HCT116 (cell line): ENCODE measurements at regions not wholly inside any gene's neighbourhood (a gene's known extent, or its start where the extent isn't known, plus 50 kb on each side); places are given as distances from the start of the nearest gene placed in this dataset.

Experiments
- ATAC-seq: fragments of 200-7000 bp; cut with Tn5 transposase; 2 replicates; pipeline ENCODE4 v1.9.1; 2020; ENCODE audit warnings: mild to moderate bottlenecking, moderate library complexity
- BruUV-seq: library from RNA; stranded (reverse); fragments of 400-500 nt; replicated peaks from 2 replicates; lab custom pipeline; 2021; lab: Mats Ljungman, UMichigan
- CTCF ChIA-PET: fragments of 300-600 bp; sonication (Branson Sonifier 250); formaldehyde crosslinking; loops from one replicate; lab custom pipeline; 2021; ENCODE audit warnings: antibody characterized with exemption; lab: Charles Lee
- POLR2A ChIA-PET: fragments of 300-600, 350-600 bp; sonication (Branson Sonifier 250); formaldehyde crosslinking; loops from one replicate; lab custom pipeline; 2021; ENCODE audit warnings: antibody characterized with exemption; lab: Charles Lee
- RAD21 ChIA-PET, 2 experiments: fragments of 300-600 bp; sonication (Branson Sonifier 250); formaldehyde crosslinking; loops; one replicate each; lab custom pipeline; 2023; ENCODE audit warnings: low total read pairs in 2 of 2; ENCODE audit not compliant: uncharacterized antibody in 2 of 2, unreplicated experiment in 2 of 2, low non-redundant PET in 1 of 2; lab: Charles Lee
- DNase-seq: peaks from one replicate; pipeline ENCODE4 v3.0.0-alpha.2; 2010; ENCODE audit warnings: low read depth, low spot score
- H2AFZ ChIP-seq: fragments of 200-600 bp; shearing (Covaris generic), sonication (generic); 2 replicates; pipeline ENCODE4 v1.6.1; 2017; ENCODE audit warnings: low read depth, mixed run types, mixed read lengths, antibody characterized with exemption, low read length; ENCODE audit not compliant: poor library complexity, severe bottlenecking
- H3K27ac ChIP-seq: 2 replicates; pipeline ENCODE4 v1.5.1; 2012; ENCODE audit warnings: low read depth, low read length
- H3K27me3 ChIP-seq: fragments of 200-600 bp; sonication (generic); 2 replicates; pipeline ENCODE4 v1.6.1; 2016; ENCODE audit warnings: mixed run types, low read length, mixed read lengths; ENCODE audit not compliant: insufficient read depth
- H3K36me3 ChIP-seq, 2 experiments: fragments of 200-500 bp in 1 of 2; fragments of 200-600 bp in 1 of 2; sonication (Bioruptor generic) in 1 of 2; sonication (generic) in 1 of 2; 2 replicates each; pipeline versions ENCODE4 v1.5.1 to v1.6.1; 2014 to 2016; ENCODE audit warnings: low read length in 2 of 2, inconsistent platforms in 1 of 2, mixed read lengths in 1 of 2, mixed run types in 1 of 2; ENCODE audit not compliant: insufficient read depth in 2 of 2, control insufficient read depth in 1 of 2
- H3K4me1 ChIP-seq, 2 experiments: fragments of 200-600 bp in 1 of 2; sonication (generic) in 1 of 2; 2 replicates each; pipeline versions ENCODE4 v1.5.1 to v1.6.1; 2012 to 2017; ENCODE audit warnings: low read length in 2 of 2, inconsistent platforms in 1 of 2, mild to moderate bottlenecking in 1 of 2, mixed read lengths in 1 of 2, mixed run types in 1 of 2, moderate library complexity in 1 of 2; ENCODE audit not compliant: insufficient read depth in 2 of 2, control insufficient read depth in 1 of 2
- H3K4me2 ChIP-seq: fragments of 200-600 bp; sonication (generic); 2 replicates; pipeline ENCODE4 v1.6.1; 2017; ENCODE audit warnings: mixed run types, low read length, mixed read lengths
- H3K4me3 ChIP-seq, 2 experiments: fragments of 200-600 bp in 1 of 2; sonication (generic) in 1 of 2; replicated peaks in 1 of 2; 2 replicates each; pipeline ENCODE4 v1.5.1; 2011 to 2016; ENCODE audit warnings: low read length in 2 of 2, control low read depth in 1 of 2, low read depth in 1 of 2, mild to moderate bottlenecking in 1 of 2, mixed read lengths in 1 of 2, mixed run types in 1 of 2
- H3K79me2 ChIP-seq: fragments of 200-600 bp; sonication (generic); 2 replicates; pipeline ENCODE4 v1.6.1; 2017; ENCODE audit warnings: mild to moderate bottlenecking, mixed run types, low read length, moderate library complexity, mixed read lengths; ENCODE audit not compliant: insufficient read depth
- H3K9ac ChIP-seq: fragments of 200-600 bp; sonication (generic); 2 replicates; pipeline ENCODE4 v1.6.1; 2016; ENCODE audit warnings: low read length, mixed read lengths
- H3K9me2 ChIP-seq: fragments of 200-600 bp; sonication (generic), shearing (Covaris generic); 2 replicates; pipeline ENCODE4 v1.6.1; 2017; ENCODE audit warnings: mixed run types, mild to moderate bottlenecking, moderate library complexity; ENCODE audit not compliant: insufficient read depth
- H3K9me3 ChIP-seq, 2 experiments: fragments of 200-500 bp in 1 of 2; fragments of 200-600 bp in 1 of 2; sonication (Bioruptor generic) in 1 of 2; sonication (generic) in 1 of 2; 2 replicates each; pipeline ENCODE4 v1.6.1; 2014 to 2017; ENCODE audit warnings: low read length in 2 of 2, mixed read lengths in 2 of 2, inconsistent platforms in 1 of 2, low read depth in 1 of 2, mild to moderate bottlenecking in 1 of 2, mixed run types in 1 of 2, moderate library complexity in 1 of 2; ENCODE audit not compliant: control insufficient read depth in 1 of 2, insufficient read depth in 1 of 2
- H4K20me1 ChIP-seq: fragments of 200-600 bp; sonication (generic), shearing (Covaris generic); 2 replicates; pipeline ENCODE4 v1.6.1; 2017; ENCODE audit warnings: mixed run types, mild to moderate bottlenecking, moderate library complexity; ENCODE audit not compliant: insufficient read depth
- ATF3 ChIP-seq: IDR thresholded peaks from 2 replicates; pipeline ENCODE4 v1.6.1; 2012
- EGR1 ChIP-seq: IDR thresholded peaks from 2 replicates; pipeline ENCODE4 v1.6.1; 2012; ENCODE audit warnings: low read depth
- ELF1 ChIP-seq: IDR thresholded peaks from 2 replicates; pipeline ENCODE4 v1.6.1; 2012; ENCODE audit warnings: low read depth, borderline replicate concordance
- EZH2phosphoT487 ChIP-seq: fragments of 200-600 bp; IDR thresholded peaks from 2 replicates; pipeline ENCODE4 v1.6.1; 2018; ENCODE audit warnings: antibody characterized with exemption, borderline replicate concordance
- POLR2AphosphoS5 ChIP-seq: IDR thresholded peaks from 2 replicates; pipeline ENCODE4 v1.6.1; 2011; ENCODE audit warnings: mild to moderate bottlenecking, low read depth, low read length, moderate library complexity
- RAD21 ChIP-seq: IDR thresholded peaks from 2 replicates; pipeline ENCODE4 v1.6.1; 2012; ENCODE audit warnings: low read depth, mild to moderate bottlenecking
- REST ChIP-seq: IDR thresholded peaks from 2 replicates; pipeline ENCODE4 v1.6.1; 2012; ENCODE audit warnings: low read depth
- SRF ChIP-seq: IDR thresholded peaks from 2 replicates; pipeline ENCODE4 v1.6.1; 2012; ENCODE audit warnings: low read depth
- YY1 ChIP-seq: IDR thresholded peaks from 2 replicates; pipeline ENCODE4 v1.6.1; 2011; ENCODE audit warnings: low read length, low read depth, moderate library complexity, mild to moderate bottlenecking; ENCODE audit not compliant: insufficient replicate concordance; ENCODE audit errors: extremely low read depth
- ZFX ChIP-seq: fragments of 450-650 bp; IDR thresholded peaks from 2 replicates; pipeline ENCODE4 v1.6.1; 2017
- intact Hi-C: fragments of 100-400 bp; cut with micrococcal nuclease; formaldehyde crosslinking; loops from 2 replicates; pipeline ENCODE4 v1.10.0; 2022

- Histone ChIP-seq H3K27ac (no peak overlapping the region), H3K4me1 (no peaks in the 10 kb centered on the region), H3K4me3 (no peak overlapping the region), H3K9me2 (no peaks in the 10 kb centered on the region), H4K20me1 (no peaks in the 10 kb centered on the region), H3K79me2 (no peaks in the 10 kb centered on the region), H3K4me2 (no peak overlapping the region), H3K9ac (no peak overlapping the region), H3K27me3 (no peaks in the 10 kb centered on the region), H3K9me3 (no peaks in the 10 kb centered on the region), H3K36me3 (no peaks in the 10 kb centered on the region), H2AFZ (no peak overlapping the region)
- CTCF ChIA-PET, result no interaction called here
- intact Hi-C loops, result no loop called here
- POLR2A ChIA-PET, result no interaction called here
- BruUV-seq, result no TSS peak
- DNase-seq (no peak), ATAC-seq (no peak)
- RAD21 ChIA-PET, result no interaction called here
- TF ChIP-seq ATF3 (no peak), REST (no peak), EGR1 (no peak), RAD21 (no peak), ELF1 (no peak), SRF (no peak), POLR2AphosphoS5 (no peak), ZFX (no peak), EZH2phosphoT487 (no peak), YY1 (no peak)
- TF ChIP-seq, all 23 proteins: peak for 0
Measured at GRCh38 chr3:166734734-166735133, 645.4 kb downstream of the ZBBX start.
